ENCODE measurements at regions not wholly inside any gene's neighbourhood (a gene's known extent, or its start where the extent isn't known, plus 50 kb on each side); places are given as distances from the start of the nearest gene placed in this dataset.

DNA sequence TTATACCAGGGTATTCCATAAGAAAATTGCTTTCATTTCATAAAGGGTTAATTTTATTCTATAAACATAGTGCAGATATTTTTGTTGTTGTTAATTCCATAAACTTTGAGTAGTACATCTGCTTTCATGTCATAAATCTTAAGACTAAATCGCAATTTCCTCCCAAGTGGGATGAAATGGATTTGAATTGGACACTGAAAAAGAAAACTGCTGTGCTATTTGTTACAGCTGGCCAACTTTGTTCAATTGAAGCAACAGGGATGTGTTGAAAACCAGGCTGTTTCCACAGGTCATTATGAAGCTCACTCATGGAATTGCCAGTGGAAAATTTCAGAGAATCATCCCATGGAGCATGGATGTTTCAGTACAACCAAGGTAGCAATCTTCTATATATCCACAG is 252.5 kb upstream of the RGS18 start:
- TF ChIP-seq, protein P1, sequence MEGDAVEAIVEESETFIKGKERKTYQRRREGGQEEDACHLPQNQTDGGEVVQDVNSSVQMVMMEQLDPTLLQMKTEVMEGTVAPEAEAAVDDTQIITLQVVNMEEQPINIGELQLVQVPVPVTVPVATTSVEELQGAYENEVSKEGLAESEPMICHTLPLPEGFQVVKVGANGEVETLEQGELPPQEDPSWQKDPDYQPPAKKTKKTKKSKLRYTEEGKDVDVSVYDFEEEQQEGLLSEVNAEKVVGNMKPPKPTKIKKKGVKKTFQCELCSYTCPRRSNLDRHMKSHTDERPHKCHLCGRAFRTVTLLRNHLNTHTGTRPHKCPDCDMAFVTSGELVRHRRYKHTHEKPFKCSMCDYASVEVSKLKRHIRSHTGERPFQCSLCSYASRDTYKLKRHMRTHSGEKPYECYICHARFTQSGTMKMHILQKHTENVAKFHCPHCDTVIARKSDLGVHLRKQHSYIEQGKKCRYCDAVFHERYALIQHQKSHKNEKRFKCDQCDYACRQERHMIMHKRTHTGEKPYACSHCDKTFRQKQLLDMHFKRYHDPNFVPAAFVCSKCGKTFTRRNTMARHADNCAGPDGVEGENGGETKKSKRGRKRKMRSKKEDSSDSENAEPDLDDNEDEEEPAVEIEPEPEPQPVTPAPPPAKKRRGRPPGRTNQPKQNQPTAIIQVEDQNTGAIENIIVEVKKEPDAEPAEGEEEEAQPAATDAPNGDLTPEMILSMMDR (IDR thresholded peaks at IDR 0.05), result no peak
- no peaks in the 10 kb centered on the region for H3K4me1 ChIP-seq (ENCODE audit: control insufficient read depth in 1 of 2, low read depth in 2 of 2)
- H3K27ac ChIP-seq, result no peak overlapping the region
- no peaks in the 10 kb centered on the region for H3K27me3 ChIP-seq (replicated peaks; ENCODE audit: insufficient read depth)
- no peaks in the 10 kb centered on the region for H3K9me3 ChIP-seq
- DNase-seq (ENCODE audit: low spot score) (no peak), ATAC-seq (ENCODE audit: insufficient number of reproducible peaks, low FRiP score, low read depth) (no peak)
- no peaks in the 10 kb centered on the region for H3K36me3 ChIP-seq
- no peak overlapping the region for H3K4me3 ChIP-seq

DNA sequence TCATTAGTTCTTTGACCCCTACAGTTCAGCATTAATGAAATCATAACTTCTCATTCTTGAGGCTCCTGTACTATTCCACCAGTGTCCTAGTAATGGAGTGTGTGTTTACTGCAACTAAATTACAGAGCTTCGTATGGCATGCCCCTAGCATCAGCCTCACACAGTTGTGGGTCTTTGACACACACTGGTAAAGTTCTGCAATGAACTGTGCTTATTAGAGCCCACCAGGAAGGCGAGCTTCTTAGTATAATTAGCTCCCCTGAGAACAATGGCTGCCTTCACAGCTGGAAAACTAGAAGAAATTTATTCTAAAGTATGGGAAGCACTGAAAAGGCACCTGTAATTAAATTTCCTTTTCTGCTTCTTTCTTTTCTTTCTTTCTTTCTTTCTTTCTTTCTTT is 251.1 kb upstream of the RGS18 start:
- ATAC-seq (ENCODE audit: insufficient number of reproducible peaks, low FRiP score, low read depth) (no peak), DNase-seq (ENCODE audit: low spot score) (no peak)
- TF ChIP-seq, protein P1 (IDR thresholded peaks at IDR 0.05), result no peak
- Histone ChIP-seq H3K4me3 (no peak overlapping the region), H3K36me3 (no peaks in the 10 kb centered on the region), H3K27ac (no peak overlapping the region), H3K27me3 (replicated peaks; ENCODE audit: insufficient read depth) (no peaks in the 10 kb centered on the region), H3K9me3 (no peaks in the 10 kb centered on the region), H3K4me1 (ENCODE audit: control insufficient read depth in 1 of 2, low read depth in 2 of 2) (no peaks in the 10 kb centered on the region)

DNA sequence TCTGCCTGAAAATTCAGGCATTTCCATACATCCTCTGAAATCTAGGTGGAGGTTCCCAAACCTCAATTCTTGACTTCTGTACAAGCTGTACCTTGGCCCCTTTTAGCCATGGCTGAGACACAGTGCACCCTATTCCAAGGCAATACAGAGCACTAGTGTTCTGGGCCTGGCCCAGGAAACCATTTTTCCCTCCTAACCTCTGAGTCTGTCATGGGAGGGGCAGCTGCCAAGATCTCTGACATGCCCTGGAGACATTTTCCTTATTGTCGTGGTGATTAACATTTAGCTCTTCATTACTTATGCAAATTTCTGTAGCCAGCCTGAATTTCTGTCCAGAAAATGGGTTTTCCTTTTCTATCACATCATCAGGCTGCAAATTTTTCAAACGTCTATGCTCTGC is 248.0 kb upstream of the RGS18 start:
- DNase-seq (ENCODE audit: low spot score) (no peak), ATAC-seq (ENCODE audit: insufficient number of reproducible peaks, low FRiP score, low read depth) (no peak)
- H3K9me3 ChIP-seq, result no peaks in the 10 kb centered on the region
- TF ChIP-seq, protein P1 (IDR thresholded peaks at IDR 0.05), result no peak
- H3K27me3 ChIP-seq (replicated peaks; ENCODE audit: insufficient read depth), result no peaks in the 10 kb centered on the region
- no peaks in the 10 kb centered on the region for H3K36me3 ChIP-seq
- H3K4me3 ChIP-seq, result no peak overlapping the region
- no peaks in the 10 kb centered on the region for H3K4me1 ChIP-seq (ENCODE audit: control insufficient read depth in 1 of 2, low read depth in 2 of 2)
- H3K27ac ChIP-seq, result no peak overlapping the region

DNA sequence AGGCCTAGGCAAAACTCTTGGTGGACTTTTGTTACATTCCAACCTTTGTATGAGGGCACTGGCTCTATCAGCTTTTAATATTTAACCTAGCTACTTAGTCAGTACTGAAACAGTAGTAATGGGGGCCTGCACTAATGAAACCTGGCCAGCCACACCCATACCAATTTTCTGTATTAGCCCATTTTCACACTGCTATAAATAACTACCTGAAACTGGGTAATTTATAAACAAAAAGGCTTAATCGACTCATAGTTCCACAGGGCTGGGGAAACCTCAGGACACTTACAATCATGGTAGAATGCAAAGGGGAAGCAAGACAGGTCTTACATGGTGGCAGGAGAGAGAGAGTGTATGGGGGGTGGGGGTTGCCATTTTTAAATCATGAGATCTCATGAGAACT is 245.7 kb upstream of the RGS18 start:
- DNase-seq (ENCODE audit: low spot score) (no peak), ATAC-seq (ENCODE audit: insufficient number of reproducible peaks, low FRiP score, low read depth) (no peak)
- Histone ChIP-seq H3K4me3 (no peak overlapping the region), H3K27me3 (replicated peaks; ENCODE audit: insufficient read depth) (no peaks in the 10 kb centered on the region), H3K27ac (no peak overlapping the region), H3K4me1 (ENCODE audit: control insufficient read depth in 1 of 2, low read depth in 2 of 2) (no peaks in the 10 kb centered on the region), H3K9me3 (no peaks in the 10 kb centered on the region), H3K36me3 (no peaks in the 10 kb centered on the region)
- TF ChIP-seq, protein P1 (IDR thresholded peaks at IDR 0.05), result no peak

DNA sequence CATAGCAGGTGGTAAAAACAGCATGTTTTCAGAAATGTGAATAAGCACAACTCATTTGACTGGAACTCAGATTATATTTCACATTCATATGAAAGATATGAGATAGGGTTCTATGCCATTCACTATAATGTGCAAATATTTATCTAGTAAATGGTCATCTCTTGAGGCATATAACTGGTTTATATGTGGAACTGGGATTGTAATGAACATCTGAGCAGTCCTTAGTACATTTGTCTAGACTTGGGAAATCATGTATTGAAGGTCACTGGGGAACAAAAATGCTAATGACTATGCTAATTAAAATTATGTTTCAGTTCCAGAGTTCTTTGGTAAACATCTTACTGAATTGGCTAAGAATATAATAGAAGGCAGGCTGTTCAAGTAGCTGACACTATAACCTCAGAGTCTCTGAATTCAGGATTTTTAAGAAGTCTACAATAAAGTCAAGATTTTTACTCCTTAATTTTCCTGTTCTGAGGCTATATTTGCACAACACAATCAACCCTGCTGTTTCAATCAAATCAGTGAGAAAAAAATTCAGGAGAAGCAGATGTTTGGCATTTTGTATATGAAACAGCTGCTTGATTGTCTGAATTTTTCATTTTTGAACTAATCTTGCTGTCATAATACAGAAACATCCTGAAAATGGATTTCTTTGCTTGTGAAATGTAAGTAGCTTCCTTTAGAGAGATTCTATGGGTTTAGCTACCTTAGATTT is 244.8 kb upstream of the RGS18 start:
- Histone ChIP-seq H3K27ac (no peak overlapping the region), H3K4me3 (no peak overlapping the region), H3K36me3 (no peaks in the 10 kb centered on the region), H3K4me1 (ENCODE audit: control insufficient read depth in 1 of 2, low read depth in 2 of 2) (no peaks in the 10 kb centered on the region), H3K27me3 (replicated peaks; ENCODE audit: insufficient read depth) (no peaks in the 10 kb centered on the region), H3K9me3 (no peaks in the 10 kb centered on the region)
- ATAC-seq (ENCODE audit: insufficient number of reproducible peaks, low FRiP score, low read depth), result no peak
- DNase-seq (ENCODE audit: low spot score), result no peak
- TF ChIP-seq, protein P1 (IDR thresholded peaks at IDR 0.05), result no peak
